Body of pancreas (tissue), 4 donors: ENCODE measurements at regions not wholly inside any gene's neighbourhood (a gene's known extent, or its start where the extent isn't known, plus 50 kb on each side); places are given as distances from the start of the nearest gene placed in this dataset.

Source experiments
- ATAC-seq: fragments of 150-250 bp; one replicate; pipeline ENCODE4 v1.9.1; 2016
- DNase-seq, 4 donors: peaks; one replicate each; pipeline ENCODE4 v3.0.0-alpha.2; 2019
- H3K27ac ChIP-seq, 4 donors: fragments of 200-600 bp; sonication (generic); 1 replicate in 3 of 4; 2 replicates in 1 of 4; pipeline versions ENCODE4 v1.5.1 to v1.6.1; 2016 to 2019; ENCODE audit warnings: mild to moderate bottlenecking in 1 of 4, mixed read lengths in 1 of 4, moderate library complexity in 1 of 4
- H3K27me3 ChIP-seq, 2 donors: fragments of 200-600 bp; sonication (generic); one replicate each; pipeline ENCODE4 v1.6.0; 2016; ENCODE audit warnings: mild to moderate bottlenecking in 1 of 2
- H3K36me3 ChIP-seq, 2 donors: fragments of 200-600 bp; sonication (generic); replicated peaks in 1 of 2; 2 replicates each; pipeline ENCODE4 v1.5.1; 2016; ENCODE audit warnings: low read depth in 2 of 2; ENCODE audit not compliant: insufficient read depth in 1 of 2
- H3K4me1 ChIP-seq: fragments of 200-600 bp; sonication (generic); one replicate; pipeline ENCODE4 v1.6.0; 2016
- H3K4me3 ChIP-seq, 2 donors: fragments of 200-600 bp; sonication (generic); 1 replicate in 1 of 2; 2 replicates in 1 of 2; pipeline ENCODE4 v1.5.1; 2016 to 2019
- H3K9me3 ChIP-seq, 3 donors: fragments of 200-600 bp; sonication (generic); 1 replicate in 2 of 3; 2 replicates in 1 of 3; pipeline ENCODE4 v1.5.1; 2016
- CTCF ChIP-seq, 7 experiments: fragments of 450-650 bp in 4 of 7; fragments of 200-600 bp in 3 of 7; sonication (generic) in 3 of 7; IDR thresholded peaks; one replicate each; pipeline ENCODE4 v1.5.1; 2016 to 2019; ENCODE audit warnings: antibody characterized with exemption in 7 of 7
- POLR2A ChIP-seq, 3 donors: fragments of 450-650 bp; IDR thresholded peaks; one replicate each; pipeline ENCODE4 v1.6.1; 2016; ENCODE audit warnings: antibody characterized with exemption in 3 of 3, mild to moderate bottlenecking in 2 of 3
- WGBS, 2 donors: methylation state at CpG; one replicate each; pipeline ENCODE4 v1.1.5; 2017; 5-methylcytosine and 5-hydroxymethylcytosine counted together
- intact Hi-C: fragments of 100-400 bp; cut with DNase I; formaldehyde crosslinking; loops from one replicate; pipeline ENCODE4 v1.15.1; 2023

DNA sequence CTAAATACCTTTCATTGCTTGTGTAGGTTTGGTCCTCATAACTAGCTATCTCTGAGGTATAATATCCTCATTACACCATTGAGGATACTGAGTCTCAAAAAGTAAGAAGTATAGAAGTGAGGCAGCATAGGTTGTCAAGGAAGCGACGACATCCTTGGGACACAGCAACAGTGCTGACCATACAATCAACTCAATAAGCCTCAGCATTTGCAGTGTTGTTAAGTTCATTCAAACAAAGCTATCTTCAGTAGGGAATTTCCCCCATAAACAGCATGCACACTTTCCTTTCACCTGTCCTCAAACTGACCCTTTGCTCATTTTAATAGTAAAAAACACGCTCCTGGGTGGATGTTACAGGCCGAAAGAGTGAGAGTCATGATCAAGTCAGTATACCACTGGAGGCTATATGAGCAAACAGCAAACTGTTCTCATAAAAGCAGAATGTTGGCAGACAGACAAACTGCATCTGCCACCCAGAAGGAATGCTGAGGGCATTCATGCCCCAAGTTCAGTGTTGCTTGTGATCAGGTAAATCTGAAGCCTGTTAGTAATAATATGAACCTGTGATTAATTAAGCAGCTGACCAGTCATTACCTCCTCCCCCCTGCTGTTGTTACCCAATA lies 756.2 kb upstream of the TENM4 start:
- Histone ChIP-seq H3K4me1 (no peaks in the 10 kb centered on the region), H3K27me3 (no peaks in the 10 kb centered on the region), H3K4me3 (no peak overlapping the region), H3K9me3 (no peaks in the 10 kb centered on the region), H3K36me3 (no peaks in the 10 kb centered on the region), H3K27ac (no peak overlapping the region)
- TF ChIP-seq CTCF (IDR thresholded peaks at IDR 0.05) (no peak), POLR2A (IDR thresholded peaks at IDR 0.05) (no peak)
- WGBS, 2 donors: 67 to 81% methylated on average over 4 of the region's 4 CpGs
- intact Hi-C loops: no loop called here
- ATAC-seq: no peak
- DNase-seq: no peak

- DNase-seq: no peak
- Histone ChIP-seq H3K27me3 (no peaks in the 10 kb centered on the region), H3K9me3 (no peaks in the 10 kb centered on the region), H3K4me1 (no peaks in the 10 kb centered on the region), H3K4me3 (no peak overlapping the region), H3K27ac (no peak overlapping the region), H3K36me3 (no peaks in the 10 kb centered on the region)
- intact Hi-C loops: no loop called here
- no peak for TF ChIP-seq POLR2A (IDR thresholded peaks at IDR 0.05)
- ATAC-seq: no peak
Observed at GRCh38 chr11:80196041-80196440, 755.2 kb upstream of the TENM4 start.

DNA sequence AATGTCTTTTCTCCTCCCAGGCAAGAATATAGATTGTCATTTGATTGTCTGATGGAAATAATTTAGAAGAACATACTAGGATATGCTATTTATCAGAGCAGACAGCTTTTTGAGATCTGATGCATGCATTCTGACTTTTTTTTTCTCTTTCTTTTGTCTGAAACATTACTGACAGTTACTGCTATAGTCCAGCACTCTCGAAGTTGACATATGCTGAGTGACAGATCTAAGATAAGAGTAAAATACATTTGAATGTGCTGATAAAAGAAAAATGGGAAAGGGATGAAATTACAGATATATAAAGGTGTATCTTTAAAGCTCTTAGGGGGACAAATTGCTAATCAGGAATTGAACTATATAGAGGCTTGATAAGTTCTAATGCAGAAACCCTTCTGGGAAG lies 753.8 kb upstream of the TENM4 start:
- H3K9me3 ChIP-seq: no peaks in the 10 kb centered on the region
- TF ChIP-seq POLR2A (IDR thresholded peaks at IDR 0.05) (no peak), CTCF (IDR thresholded peaks at IDR 0.05) (no peak)
- DNase-seq (no peak), ATAC-seq (no peak)
- H3K4me3 ChIP-seq: no peak overlapping the region
- no peaks in the 10 kb centered on the region for H3K4me1 ChIP-seq
- no peaks in the 10 kb centered on the region for H3K36me3 ChIP-seq
- intact Hi-C loops: no loop called here
- no peak overlapping the region for H3K27ac ChIP-seq
- H3K27me3 ChIP-seq: no peaks in the 10 kb centered on the region
- WGBS, 2 donors: 19 to 20% methylated on average over 1 of the region's 1 CpG

GRCh38 chr11:80194016-80194415 lies 753.2 kb upstream of the TENM4 start:
- intact Hi-C loops: no loop called here
- 53 to 71% methylated on average over 1 of the region's 1 CpG for WGBS, 2 donors

GRCh38 chr11:80188076-80188627 lies 747.3 kb upstream of the TENM4 start:
- no peaks in the 10 kb centered on the region for H3K27me3 ChIP-seq
- TF ChIP-seq POLR2A (IDR thresholded peaks at IDR 0.05) (no peak), CTCF (IDR thresholded peaks at IDR 0.05) (no peak)
- no peak overlapping the region for H3K4me3 ChIP-seq
- no peak overlapping the region for H3K27ac ChIP-seq
- H3K9me3 ChIP-seq: no peaks in the 10 kb centered on the region
- no peaks in the 10 kb centered on the region for H3K36me3 ChIP-seq
- DNase-seq (no peak), ATAC-seq (no peak)
- intact Hi-C loops: no loop called here
- WGBS, 2 donors: 54 to 66% methylated on average over 2 of the region's 2 CpGs
- H3K4me1 ChIP-seq: no peaks in the 10 kb centered on the region

More at GRCh38 chr11:80194016-80194415, 753.2 kb upstream of the TENM4 start:
- no peak for ATAC-seq
- H3K27ac ChIP-seq: no peak overlapping the region
- no peaks in the 10 kb centered on the region for H3K27me3 ChIP-seq
- no peak for DNase-seq
- H3K4me1 ChIP-seq: no peaks in the 10 kb centered on the region
- no peaks in the 10 kb centered on the region for H3K9me3 ChIP-seq
- no peak for TF ChIP-seq POLR2A (IDR thresholded peaks at IDR 0.05)
- TF ChIP-seq CTCF (IDR thresholded peaks at IDR 0.05): no peak
- no peaks in the 10 kb centered on the region for H3K36me3 ChIP-seq
- no peak overlapping the region for H3K4me3 ChIP-seq
